Colonic mucosa (tissue), 4 donors: ENCODE measurements at regions not wholly inside any gene's neighbourhood (a gene's known extent, or its start where the extent isn't known, plus 50 kb on each side); places are given as distances from the start of the nearest gene placed in this dataset.

Experiments used
- DNase-seq: peaks from one replicate; pipeline ENCODE4 v3.0.0-alpha.2; 2020
- H3K27ac ChIP-seq: fragments of 200-600 bp; one replicate; pipeline ENCODE4 v1.8.0; 2021
- H3K27me3 ChIP-seq: fragments of 200-600 bp; one replicate; pipeline ENCODE4 v1.8.0; 2021
- H3K36me3 ChIP-seq: fragments of 200-600 bp; one replicate; pipeline ENCODE4 v1.8.0; 2021
- H3K4me1 ChIP-seq: fragments of 200-600 bp; one replicate; pipeline ENCODE4 v1.8.0; 2021; ENCODE audit warnings: mild to moderate bottlenecking
- H3K4me3 ChIP-seq: fragments of 200-600 bp; one replicate; pipeline ENCODE4 v1.8.0; 2021
- H3K9ac ChIP-seq, 2 donors: one replicate each; pipeline ENCODE4 v1.7.0; 2013; ENCODE audit warnings: control low read depth in 2 of 2, low read depth in 2 of 2, low read length in 2 of 2
- H3K9me3 ChIP-seq: fragments of 200-600 bp; one replicate; pipeline ENCODE4 v1.8.0; 2021
- CTCF ChIP-seq: fragments of 200-600 bp; IDR thresholded peaks from one replicate; pipeline ENCODE4 v1.8.0; 2022; ENCODE audit warnings: antibody characterized with exemption, mild to moderate bottlenecking
- intact Hi-C: fragments of 100-400 bp; cut with DNase I; formaldehyde crosslinking; loops from one replicate; pipeline ENCODE4 v1.14.1; 2022
- donor health status: healthy.
- donor health status: DM: no; HTN: no; CAD: no.
- donor health status: DM: no; HTN: no; CAD: no.

GRCh38 chr3:82927309-82928253 is 1166.1 kb upstream of the GBE1 start:
- TF ChIP-seq CTCF, result no peak
- intact Hi-C loops, result no loop called here
- Histone ChIP-seq H3K36me3 (no peaks in the 10 kb centered on the region), H3K27me3 (no peaks in the 10 kb centered on the region), H3K27ac (no peak overlapping the region), H3K9me3 (no peaks in the 10 kb centered on the region), H3K4me1 (no peaks in the 10 kb centered on the region), H3K4me3 (no peak overlapping the region), H3K9ac (no peak overlapping the region)
- DNase-seq, result no peak

GRCh38 chr3:82891028-82891427 is 1129.6 kb upstream of the GBE1 start:
- no peak for TF ChIP-seq CTCF
- intact Hi-C loops, result no loop called here
- H3K36me3 ChIP-seq, result no peaks in the 10 kb centered on the region
- no peaks in the 10 kb centered on the region for H3K9me3 ChIP-seq
- no peak overlapping the region for H3K4me3 ChIP-seq
- no peak overlapping the region for H3K27ac ChIP-seq
- no peaks in the 10 kb centered on the region for H3K4me1 ChIP-seq
- H3K27me3 ChIP-seq, result no peaks in the 10 kb centered on the region
- H3K9ac ChIP-seq, result no peak overlapping the region
- no peak for DNase-seq

GRCh38 chr3:82883072-82883471 is 1121.6 kb upstream of the GBE1 start:
- DNase-seq, result no peak
- Histone ChIP-seq H3K4me1 (no peaks in the 10 kb centered on the region), H3K27ac (no peak overlapping the region), H3K4me3 (no peak overlapping the region), H3K9ac (no peak overlapping the region), H3K9me3 (no peaks in the 10 kb centered on the region), H3K36me3 (no peaks in the 10 kb centered on the region), H3K27me3 (no peaks in the 10 kb centered on the region)
- intact Hi-C loops, result no loop called here
- TF ChIP-seq CTCF, result no peak

GRCh38 chr3:82875401-82875800 is 1114.0 kb upstream of the GBE1 start:
- TF ChIP-seq CTCF, result no peak
- no peaks in the 10 kb centered on the region for H3K9me3 ChIP-seq
- no peaks in the 10 kb centered on the region for H3K4me1 ChIP-seq
- H3K27ac ChIP-seq, result no peak overlapping the region
- DNase-seq, result no peak
- H3K4me3 ChIP-seq, result no peak overlapping the region
- no peaks in the 10 kb centered on the region for H3K27me3 ChIP-seq
- no peaks in the 10 kb centered on the region for H3K36me3 ChIP-seq
- H3K9ac ChIP-seq, result no peak overlapping the region
- intact Hi-C loops, result no loop called here

- H3K9ac ChIP-seq, result no peak overlapping the region
- intact Hi-C loops, result no loop called here
- H3K27ac ChIP-seq, result no peak overlapping the region
- H3K4me3 ChIP-seq, result no peak overlapping the region
- no peaks in the 10 kb centered on the region for H3K36me3 ChIP-seq
- no peak for DNase-seq
- H3K9me3 ChIP-seq, result no peaks in the 10 kb centered on the region
- no peaks in the 10 kb centered on the region for H3K4me1 ChIP-seq
- no peaks in the 10 kb centered on the region for H3K27me3 ChIP-seq
- no peak for TF ChIP-seq CTCF
These were observed 1078.4 kb upstream of the GBE1 start for GRCh38 chr3:82839871-82840270.
